A673 (cell line): ENCODE measurements at regions not wholly inside any gene's neighbourhood (a gene's known extent, or its start where the extent isn't known, plus 50 kb on each side); places are given as distances from the start of the nearest gene placed in this dataset.

ENCODE experiments used
- BruUV-seq: library from RNA; stranded (reverse); fragments of 400-500 nt; replicated peaks from 2 replicates; lab custom pipeline; 2021; lab: Mats Ljungman, UMichigan
- CTCF ChIA-PET: fragments of 300-600 bp; sonication (Branson Sonifier 250); formaldehyde crosslinking; loops from one replicate; lab custom pipeline; 2022; ENCODE audit warnings: antibody characterized with exemption; lab: Charles Lee
- POLR2A ChIA-PET: fragments of 300-600 bp; sonication (Branson Sonifier 250); formaldehyde crosslinking; loops from one replicate; lab custom pipeline; 2022; ENCODE audit warnings: antibody characterized with exemption; ENCODE audit not compliant: low non-redundant PET; lab: Charles Lee
- DNase-seq: peaks from one replicate; pipeline ENCODE4 v3.0.0-alpha.2; 2015; ENCODE audit warnings: low spot score
- H3K27ac ChIP-seq: fragments of 200-600 bp; sonication (generic); 2 replicates; pipeline ENCODE4 v1.5.1; 2016; ENCODE audit warnings: mixed run types, low read depth, mild to moderate bottlenecking, mixed read lengths, antibody characterized with exemption, low read length; ENCODE audit not compliant: poor library complexity, severe bottlenecking
- H3K27me3 ChIP-seq: fragments of 200-600 bp; sonication (generic); replicated peaks from 2 replicates; pipeline ENCODE4 v1.6.1; 2017; ENCODE audit warnings: mixed run types, low read depth, mild to moderate bottlenecking, mixed read lengths, antibody characterized with exemption, low read length; ENCODE audit not compliant: insufficient read depth, poor library complexity
- H3K36me3 ChIP-seq: fragments of 200-600 bp; sonication (generic); 2 replicates; pipeline ENCODE4 v1.6.1; 2016; ENCODE audit warnings: mixed run types, mild to moderate bottlenecking, mixed read lengths, antibody characterized with exemption, low read length; ENCODE audit not compliant: insufficient read depth, poor library complexity, severe bottlenecking
- H3K4me1 ChIP-seq: fragments of 200-600 bp; sonication (generic); 2 replicates; pipeline ENCODE4 v1.6.1; 2017; ENCODE audit warnings: mixed run types, mild to moderate bottlenecking, mixed read lengths, antibody characterized with exemption, low read length; ENCODE audit not compliant: insufficient read depth, poor library complexity, severe bottlenecking
- H3K4me3 ChIP-seq: fragments of 200-600 bp; sonication (generic); 2 replicates; pipeline ENCODE4 v1.5.1; 2016; ENCODE audit warnings: low read depth, mixed run types, mild to moderate bottlenecking, mixed read lengths, low read length; ENCODE audit not compliant: poor library complexity, severe bottlenecking
- H3K9me3 ChIP-seq: fragments of 200-600 bp; sonication (generic); 2 replicates; pipeline ENCODE4 v1.6.1; 2016; ENCODE audit warnings: mixed run types, low read depth, mild to moderate bottlenecking, mixed read lengths, antibody characterized with exemption, low read length; ENCODE audit not compliant: poor library complexity, severe bottlenecking
- EZH2 ChIP-seq: fragments of 200-600 bp; sonication (generic); IDR thresholded peaks from 2 replicates; pipeline ENCODE4 v1.6.1; 2017; ENCODE audit warnings: borderline replicate concordance, low read depth, mild to moderate bottlenecking, mixed read lengths, antibody characterized with exemption, low read length; ENCODE audit not compliant: poor library complexity, severe bottlenecking
- intact Hi-C: fragments of 100-400 bp; cut with micrococcal nuclease; formaldehyde crosslinking; loops from one replicate; pipeline ENCODE4 v1.10.0; 2022; ENCODE audit not compliant: unreplicated experiment
- TF ChIP-seq, protein P1 (sequence below): fragments of 300-800, 200-600 bp; sonication (generic); conservative IDR thresholded peaks from 2 replicates; pipeline ENCODE4 v1.5.1; 2017; ENCODE audit warnings: low read depth, mild to moderate bottlenecking, antibody characterized with exemption, low read length, moderate library complexity, mixed read lengths

GRCh38 chr4:92189146-92189545 is 114.6 kb upstream of the GRID2 start:
- Histone ChIP-seq H3K4me3 (no peak overlapping the region), H3K27ac (no peak overlapping the region), H3K9me3 (no peaks in the 10 kb centered on the region), H3K27me3 (no peaks in the 10 kb centered on the region), H3K36me3 (no peaks in the 10 kb centered on the region), H3K4me1 (no peaks in the 10 kb centered on the region)
- no peak for TF ChIP-seq EZH2
- TF ChIP-seq, protein P1, sequence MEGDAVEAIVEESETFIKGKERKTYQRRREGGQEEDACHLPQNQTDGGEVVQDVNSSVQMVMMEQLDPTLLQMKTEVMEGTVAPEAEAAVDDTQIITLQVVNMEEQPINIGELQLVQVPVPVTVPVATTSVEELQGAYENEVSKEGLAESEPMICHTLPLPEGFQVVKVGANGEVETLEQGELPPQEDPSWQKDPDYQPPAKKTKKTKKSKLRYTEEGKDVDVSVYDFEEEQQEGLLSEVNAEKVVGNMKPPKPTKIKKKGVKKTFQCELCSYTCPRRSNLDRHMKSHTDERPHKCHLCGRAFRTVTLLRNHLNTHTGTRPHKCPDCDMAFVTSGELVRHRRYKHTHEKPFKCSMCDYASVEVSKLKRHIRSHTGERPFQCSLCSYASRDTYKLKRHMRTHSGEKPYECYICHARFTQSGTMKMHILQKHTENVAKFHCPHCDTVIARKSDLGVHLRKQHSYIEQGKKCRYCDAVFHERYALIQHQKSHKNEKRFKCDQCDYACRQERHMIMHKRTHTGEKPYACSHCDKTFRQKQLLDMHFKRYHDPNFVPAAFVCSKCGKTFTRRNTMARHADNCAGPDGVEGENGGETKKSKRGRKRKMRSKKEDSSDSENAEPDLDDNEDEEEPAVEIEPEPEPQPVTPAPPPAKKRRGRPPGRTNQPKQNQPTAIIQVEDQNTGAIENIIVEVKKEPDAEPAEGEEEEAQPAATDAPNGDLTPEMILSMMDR: no peak
- ChIA-PET POLR2A (no interaction called here), CTCF (no interaction called here)
- no TSS peak for BruUV-seq
- DNase-seq: no peak
- intact Hi-C loops: no loop called here

DNA sequence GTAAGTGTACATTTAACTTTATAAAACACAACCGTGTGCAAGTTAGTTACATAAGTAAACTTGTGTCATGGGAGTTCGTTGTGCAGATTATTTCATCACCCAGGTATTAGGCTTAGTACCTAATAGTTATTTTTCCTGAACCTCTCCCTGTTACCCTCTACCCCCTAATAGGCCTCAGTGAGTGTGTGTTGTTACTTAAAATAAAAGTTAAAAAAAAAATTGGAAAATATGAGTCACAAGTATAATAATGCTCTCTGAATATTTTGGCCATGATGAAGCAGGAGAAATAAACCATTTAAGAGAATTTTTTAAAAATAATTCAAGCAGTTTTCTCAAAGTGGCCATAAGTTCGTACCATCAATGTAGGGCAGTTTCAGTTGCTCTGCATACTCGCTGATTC is 105.1 kb upstream of the GRID2 start:
- no peaks in the 10 kb centered on the region for H3K9me3 ChIP-seq
- no peaks in the 10 kb centered on the region for H3K4me1 ChIP-seq
- no peaks in the 10 kb centered on the region for H3K27me3 ChIP-seq
- TF ChIP-seq EZH2: no peak
- TF ChIP-seq, protein P1: no peak
- no TSS peak for BruUV-seq
- intact Hi-C loops: no loop called here
- ChIA-PET CTCF (no interaction called here), POLR2A (no interaction called here)
- no peaks in the 10 kb centered on the region for H3K36me3 ChIP-seq
- DNase-seq: no peak
- no peak overlapping the region for H3K4me3 ChIP-seq
- no peak overlapping the region for H3K27ac ChIP-seq

DNA sequence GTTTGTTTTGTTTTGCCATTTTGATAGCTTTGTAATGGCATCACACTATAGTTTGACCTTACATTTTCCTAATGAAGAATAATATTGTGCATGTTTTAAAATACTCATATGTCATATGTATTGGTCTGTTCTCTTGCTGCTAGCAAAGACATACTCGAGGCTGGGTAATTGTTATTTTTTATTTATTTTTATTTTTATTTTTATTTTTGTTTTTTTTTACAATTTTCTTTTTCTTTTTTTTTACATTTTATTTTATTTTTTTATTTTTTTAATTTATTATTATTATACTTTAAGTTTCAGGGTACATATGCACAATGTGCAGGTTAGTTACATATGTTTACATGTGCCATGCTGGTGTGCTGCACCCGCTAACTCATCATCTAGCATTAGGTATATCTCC is 104.6 kb upstream of the GRID2 start:
- H3K4me1 ChIP-seq: no peaks in the 10 kb centered on the region
- BruUV-seq: no TSS peak
- H3K9me3 ChIP-seq: no peaks in the 10 kb centered on the region
- no peak overlapping the region for H3K4me3 ChIP-seq
- H3K27ac ChIP-seq: no peak overlapping the region
- intact Hi-C loops: no loop called here
- ChIA-PET POLR2A (no interaction called here), CTCF (no interaction called here)
- no peak for DNase-seq
- H3K27me3 ChIP-seq: no peaks in the 10 kb centered on the region
- H3K36me3 ChIP-seq: no peaks in the 10 kb centered on the region
- TF ChIP-seq EZH2: no peak
- TF ChIP-seq, protein P1: no peak
